ENCODE measurements at regions not wholly inside any gene's neighbourhood (a gene's known extent, or its start where the extent isn't known, plus 50 kb on each side); places are given as distances from the start of the nearest gene placed in this dataset.

DNA sequence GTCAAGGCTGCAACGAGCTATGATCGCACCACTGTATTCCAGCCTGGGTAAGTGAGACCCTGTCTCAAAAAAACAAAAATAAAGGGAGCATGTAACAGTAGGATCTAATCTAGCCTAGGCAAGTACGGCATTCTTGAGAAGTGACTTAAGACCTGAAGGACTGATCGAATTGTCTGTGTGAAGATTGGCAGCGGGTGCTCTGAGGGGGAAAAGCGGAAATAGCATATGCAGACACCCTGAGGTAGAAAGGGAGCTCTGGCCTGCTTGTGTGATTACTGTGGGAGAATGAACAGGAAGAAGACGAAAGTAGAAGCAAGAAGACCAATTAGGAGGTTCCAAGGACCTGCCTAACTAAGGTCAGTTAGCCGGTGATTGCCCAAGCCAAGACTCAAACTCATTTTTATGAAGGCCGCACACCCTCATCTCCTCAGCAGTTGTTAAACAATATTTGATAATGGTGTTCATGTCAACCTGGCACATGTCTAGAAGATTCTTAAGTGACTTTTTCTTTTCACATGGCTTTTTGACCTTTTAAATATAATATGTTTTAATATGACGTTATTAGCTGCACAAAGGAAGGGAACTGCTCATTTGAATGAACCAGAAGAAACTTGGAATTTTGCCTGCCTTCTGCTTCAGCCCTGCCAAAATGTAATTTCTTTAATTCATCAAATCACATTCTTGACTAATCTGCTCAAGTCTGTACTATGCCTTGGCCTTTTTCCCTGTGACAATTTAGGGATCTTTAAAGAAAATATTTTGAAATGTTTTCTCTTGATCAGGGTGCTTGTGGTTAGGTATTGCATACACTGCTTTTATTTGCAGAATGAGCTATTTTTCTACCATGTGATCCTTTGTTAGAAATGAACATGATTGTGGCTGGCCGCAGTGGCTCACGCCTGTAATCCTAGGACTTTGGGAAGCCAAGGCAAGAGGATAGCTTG is 289.2 kb upstream of the DMRT1 start:
- no peak for DNase-seq

DNA sequence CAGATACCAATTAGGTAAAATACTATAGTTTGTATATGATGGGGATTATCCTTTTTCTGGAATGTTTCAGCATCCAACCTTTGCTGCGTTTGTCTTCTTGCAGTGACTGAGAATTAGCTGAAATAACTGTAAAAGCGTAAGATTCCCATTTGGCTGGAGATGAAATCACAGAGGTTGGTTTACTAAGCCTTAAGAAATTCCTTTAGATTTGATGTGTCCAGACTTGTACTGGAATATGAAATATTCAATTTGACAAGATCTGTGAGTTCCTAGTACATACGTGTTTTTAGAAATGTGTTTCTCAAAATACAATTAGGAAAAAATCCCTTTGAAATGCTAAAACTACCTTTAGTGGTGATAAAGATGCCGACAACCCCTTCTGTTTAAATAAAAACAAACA is 286.0 kb upstream of the DMRT1 start:
- DNase-seq = no peak

DNA sequence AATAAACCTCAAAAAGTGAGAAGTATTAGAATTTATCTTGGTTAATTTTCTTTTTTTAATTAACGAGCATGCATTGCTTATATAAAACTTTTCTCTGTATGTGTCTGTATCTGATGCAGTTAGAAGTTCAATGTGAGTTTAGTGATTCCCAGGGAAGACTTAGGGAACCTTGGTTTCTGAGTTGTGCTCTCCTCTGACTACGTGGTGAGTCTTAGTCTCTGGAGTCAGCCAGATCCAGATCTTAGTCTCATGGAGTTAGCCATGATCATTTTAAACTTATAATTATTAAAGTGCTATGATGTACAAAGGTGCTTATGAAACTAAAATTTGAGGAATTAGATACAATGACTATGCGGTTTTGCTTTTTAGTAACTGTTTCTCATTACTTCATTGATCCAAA is 285.3 kb upstream of the DMRT1 start:
- DNase-seq = no peak

DNA sequence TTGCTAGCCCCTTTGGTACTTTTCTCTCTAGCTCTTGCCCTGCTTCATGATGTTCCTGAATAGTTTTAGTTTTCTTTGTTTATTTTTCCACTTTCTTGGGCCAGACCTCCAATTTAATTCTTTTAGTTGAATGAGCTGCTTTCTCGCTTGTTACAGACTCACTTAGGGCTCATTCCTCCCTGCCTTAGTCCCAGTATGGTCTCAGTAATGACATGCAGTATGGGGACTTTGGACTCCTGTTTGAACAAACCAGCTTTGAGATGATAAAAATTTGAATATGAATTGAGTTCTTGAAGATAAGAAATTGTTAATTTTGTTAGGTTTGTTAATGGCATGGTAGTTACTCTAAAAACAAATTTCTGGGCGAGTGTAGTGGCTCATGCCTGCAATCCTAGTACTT is 284.8 kb upstream of the DMRT1 start:
- DNase-seq = no peak

DNA sequence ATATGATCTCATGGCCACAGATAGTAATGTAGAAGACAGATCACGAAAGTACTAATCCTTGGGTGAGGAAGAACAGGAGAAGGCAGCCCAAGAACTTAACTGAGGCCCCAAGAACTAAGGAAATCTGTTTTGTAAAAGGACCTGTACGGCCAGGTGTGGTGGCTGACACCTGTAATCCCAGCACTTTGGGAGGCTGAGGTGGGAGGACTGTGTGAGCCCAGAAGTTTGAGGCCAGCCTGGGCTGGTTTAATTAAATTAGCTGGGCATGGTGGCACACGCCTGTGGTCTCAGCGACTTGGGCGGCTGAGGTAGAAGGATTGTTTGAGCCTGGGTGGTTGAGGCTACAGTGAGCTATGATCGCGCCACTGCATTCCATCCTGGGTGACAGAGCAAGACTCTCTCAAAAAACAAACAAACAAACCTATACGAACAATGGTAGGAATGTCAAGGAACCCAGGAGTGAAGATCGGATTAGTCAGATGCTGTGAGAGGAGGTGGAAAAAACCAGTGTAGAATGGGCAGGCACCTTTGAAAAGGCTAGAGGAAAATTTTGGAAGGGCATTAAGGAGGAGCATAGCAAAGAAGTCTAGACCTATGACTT is 283.8 kb upstream of the DMRT1 start:
- DNase-seq = no peak

DNA sequence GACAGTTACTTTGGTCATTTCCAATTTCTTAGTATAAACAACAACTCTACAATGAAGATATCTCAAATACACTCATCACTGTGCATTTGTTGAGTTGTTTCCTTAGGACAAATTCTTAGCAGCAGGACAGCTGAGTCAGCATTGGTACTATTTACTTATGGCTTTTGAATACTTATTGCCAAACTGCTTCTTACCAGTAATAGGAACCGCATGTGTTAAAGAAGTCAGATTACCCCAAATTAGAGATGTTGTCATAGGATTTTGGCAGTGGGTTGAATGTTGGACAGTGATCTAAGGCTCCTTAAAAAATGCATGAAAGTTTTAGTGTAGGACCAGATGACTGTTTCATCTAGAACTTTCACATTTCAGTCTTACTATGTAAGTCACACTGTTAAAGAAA is 280.1 kb upstream of the DMRT1 start:
- no peak for DNase-seq

DNA sequence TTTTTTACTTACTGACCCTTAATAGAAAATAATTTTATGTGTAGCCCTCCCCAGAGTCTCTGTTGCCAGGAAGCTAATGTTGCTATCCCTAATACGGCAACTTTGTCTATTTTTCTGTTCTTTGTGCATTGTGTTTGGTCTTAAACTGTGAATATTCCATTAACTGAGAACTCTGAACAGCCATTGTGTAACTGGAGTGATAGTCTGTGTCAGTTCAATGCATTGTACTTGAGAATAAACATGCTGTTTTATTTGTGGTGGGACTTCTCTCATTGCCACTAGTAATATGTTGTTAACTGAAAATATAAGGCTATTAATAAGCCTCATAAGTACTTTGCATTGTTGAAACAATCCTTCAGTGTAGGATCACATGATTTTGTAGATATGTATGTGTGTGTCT is 278.3 kb upstream of the DMRT1 start:
- no peak for DNase-seq

DNA sequence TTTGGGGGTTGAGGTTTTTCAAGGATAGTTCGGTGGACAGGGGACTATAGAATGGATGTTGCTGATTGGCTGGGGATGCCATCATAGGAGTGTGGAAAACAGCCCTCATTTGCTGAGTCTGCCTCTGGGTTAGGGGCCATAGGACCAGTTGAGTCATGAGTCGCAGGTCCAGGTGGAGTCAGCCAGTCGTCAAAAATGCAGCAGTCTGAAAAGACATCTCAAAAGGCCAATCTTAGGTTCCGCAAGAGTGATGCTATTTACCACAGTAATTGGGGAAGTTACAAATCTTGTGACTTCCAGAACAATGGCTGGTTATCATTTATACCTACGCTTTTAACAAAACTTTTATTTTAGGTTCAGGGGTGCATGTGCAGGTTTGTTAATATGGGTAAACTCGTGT is 276.0 kb upstream of the DMRT1 start:
- DNase-seq = no peak

DNA sequence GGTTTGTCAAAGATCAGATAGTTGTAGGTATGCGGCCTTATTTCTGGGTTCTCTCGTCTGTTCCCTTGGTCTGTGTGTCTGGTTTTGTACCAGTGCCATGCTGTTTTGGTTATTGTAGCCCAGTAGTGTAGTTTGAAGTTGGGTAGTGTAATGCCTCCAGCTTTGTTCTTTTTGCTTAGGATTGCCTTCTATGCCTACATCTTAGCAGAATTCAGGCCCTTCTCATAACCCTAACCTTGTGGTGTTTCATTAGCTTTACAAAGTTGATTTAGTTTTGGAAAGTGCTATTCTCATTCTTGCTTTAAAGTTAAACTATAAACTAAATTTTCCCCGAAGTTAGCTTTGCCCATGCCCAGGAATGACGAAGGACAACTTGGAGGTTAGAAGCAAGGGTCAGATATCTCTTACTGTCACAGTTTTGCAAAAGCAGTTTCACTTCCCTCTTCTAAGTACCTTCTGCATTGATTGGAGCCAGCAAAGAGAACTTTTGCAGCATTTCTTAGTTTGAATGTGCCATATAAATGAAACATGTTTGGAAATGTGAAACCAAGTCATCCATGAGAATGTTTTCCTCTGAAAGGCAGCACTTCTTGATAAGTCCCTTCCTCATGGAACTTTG is 274.3 kb upstream of the DMRT1 start:
- DNase-seq = no peak

DNA sequence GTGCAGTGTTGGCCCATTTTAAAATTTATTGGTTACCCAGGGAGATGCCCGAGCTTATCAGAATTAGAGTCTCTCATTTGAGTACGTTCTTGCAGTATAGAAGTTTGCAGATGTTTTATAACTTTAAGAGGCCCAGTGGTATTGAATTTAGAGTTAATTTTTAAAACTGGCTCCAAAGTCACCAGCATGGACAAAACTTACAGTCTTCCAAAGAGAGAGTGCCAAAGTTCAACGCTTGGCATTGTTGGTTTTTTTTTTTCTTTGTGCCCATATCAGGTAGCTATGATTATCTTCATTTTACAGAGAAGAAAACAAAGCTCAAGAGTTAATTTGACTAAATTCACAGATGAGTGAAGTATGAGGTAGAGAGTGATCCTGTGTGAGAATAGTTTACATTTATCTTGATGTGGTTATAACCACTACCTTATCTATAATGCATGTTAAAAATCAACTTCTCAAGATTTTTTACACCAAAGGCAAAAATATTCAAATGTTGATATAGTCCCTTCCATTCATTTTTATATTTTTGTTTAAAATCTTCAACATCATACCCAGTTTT is 273.7 kb upstream of the DMRT1 start:
- DNase-seq = no peak

DNA sequence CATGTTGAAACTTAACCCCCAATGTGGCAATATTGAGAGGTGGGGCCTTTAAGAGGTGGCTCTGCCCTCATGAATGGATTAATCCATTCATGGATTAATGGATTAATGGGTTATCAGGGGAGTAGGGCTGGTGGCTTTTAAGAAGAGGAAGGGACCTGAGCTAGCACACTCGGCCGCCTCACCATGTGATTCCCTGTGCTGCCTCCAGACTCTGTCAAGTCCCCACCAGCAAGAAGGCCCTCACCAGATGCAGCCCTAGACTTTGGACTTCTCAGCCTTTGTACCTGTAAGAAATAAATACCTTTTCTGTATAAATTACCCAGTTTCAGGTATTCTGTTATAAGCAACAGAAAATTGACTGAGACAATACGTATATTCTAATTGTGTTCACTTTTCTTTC is 272.2 kb upstream of the DMRT1 start:
- DNase-seq = no peak

DNA sequence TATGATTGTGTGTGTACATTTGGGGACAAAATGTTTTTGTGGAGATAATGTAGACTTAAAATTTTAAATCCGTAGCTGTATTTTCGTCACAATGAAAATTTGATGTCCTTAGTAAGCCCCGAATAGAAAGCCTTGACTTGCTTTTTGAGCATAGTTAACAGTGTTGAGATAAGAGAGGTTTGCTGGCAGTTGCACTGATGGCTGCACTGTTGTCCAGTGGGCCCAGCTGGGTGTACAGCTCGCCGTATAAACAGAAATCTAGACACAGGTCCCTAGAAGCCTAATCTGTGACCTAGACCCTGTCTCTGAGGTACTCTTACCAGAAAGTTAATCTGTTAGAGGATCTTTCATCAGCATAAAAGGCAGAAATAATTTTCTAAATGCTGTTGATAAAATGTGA is 271.3 kb upstream of the DMRT1 start:
- DNase-seq = no peak

DNA sequence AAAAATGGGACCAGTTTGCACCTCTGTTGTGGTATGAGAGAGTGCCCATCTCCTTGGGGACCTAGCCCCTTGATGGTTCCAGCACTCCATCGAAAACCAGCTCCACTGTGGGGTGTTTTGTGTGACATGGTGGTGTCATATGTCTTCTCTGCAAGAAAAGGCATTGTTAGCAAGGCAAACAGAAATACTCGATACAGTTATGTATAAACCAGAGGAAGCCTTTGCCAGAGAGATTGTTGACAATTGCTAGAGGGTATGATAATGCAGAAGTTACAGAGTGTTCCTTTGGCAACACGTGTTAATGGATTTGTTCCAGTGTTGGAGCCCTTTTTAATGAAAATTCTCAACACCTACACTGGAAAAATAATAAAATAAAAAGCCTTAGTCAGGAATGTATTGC is 270.4 kb upstream of the DMRT1 start:
- no peak for DNase-seq

DNA sequence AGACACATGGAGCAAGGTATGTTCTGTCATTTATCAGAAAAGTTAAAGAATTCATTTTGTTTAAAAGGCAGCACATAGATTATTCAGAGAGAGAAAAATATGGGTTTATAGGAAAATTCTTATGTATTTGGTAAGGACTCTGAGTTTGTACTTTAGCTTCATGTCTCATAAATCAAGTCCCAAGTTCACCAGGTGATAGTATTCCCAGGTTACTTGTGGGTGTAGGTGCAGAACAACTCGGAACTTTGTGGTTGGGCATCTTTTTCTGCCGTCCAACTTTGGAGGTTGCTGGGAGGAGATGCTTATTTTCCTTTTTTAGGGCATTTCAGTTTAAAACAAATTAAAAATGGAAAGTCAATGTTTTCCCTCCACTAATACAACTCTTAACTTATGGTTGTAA is 269.8 kb upstream of the DMRT1 start:
- no peak for DNase-seq

DNA sequence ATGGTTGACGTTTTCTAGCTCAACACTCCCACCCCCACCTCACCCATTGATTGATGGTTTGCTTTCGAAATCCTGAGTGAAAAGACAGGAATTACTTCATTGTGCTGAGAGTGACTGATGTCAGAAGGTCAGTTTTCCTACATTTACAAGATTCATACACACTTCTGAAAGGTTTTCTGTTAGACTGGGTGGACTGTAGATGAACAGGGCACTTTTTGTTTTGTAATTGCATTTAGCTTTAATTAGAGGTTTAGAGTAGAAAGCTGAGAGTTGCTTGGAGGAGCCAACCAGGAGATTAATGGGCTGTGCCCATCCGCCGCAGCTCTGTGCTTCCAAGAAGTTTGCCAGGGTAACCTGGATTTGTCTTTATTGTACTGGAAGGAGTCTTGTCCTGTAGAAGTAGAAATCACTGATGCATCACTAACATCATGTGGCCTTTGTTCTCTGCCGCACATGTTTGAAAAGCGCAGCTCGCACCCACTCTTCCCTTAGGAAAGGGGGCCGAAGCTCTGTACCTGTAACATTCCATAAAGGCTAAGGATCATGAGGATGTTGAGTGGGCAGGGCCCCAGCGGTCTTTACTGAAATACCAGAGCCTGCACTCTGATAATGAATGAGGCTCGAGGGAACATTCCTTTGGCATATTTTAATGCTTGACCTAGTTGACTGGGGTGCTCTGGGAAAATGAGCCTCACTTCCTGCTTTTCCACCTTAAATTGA is 267.6 kb upstream of the DMRT1 start:
- DNase-seq = no peak

DNA sequence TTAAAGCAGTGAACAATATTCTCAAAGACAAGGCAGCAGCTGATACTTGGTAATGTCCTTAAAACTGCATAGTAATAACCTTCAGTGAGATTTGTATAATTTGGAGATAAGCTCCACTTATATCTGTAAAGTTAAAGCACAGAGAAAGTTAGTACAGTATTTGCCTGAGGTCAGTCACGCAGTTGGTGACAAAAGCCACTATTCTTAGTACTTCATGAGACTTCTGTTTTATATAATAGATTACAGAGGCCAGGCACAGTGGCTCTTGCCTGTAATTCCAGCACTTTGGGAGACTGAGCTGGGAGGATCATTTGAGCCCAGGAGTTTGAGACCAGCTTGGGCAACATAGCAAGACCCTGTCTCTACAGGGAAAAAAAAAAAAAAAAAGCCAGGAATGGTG is 266.4 kb upstream of the DMRT1 start:
- DNase-seq = no peak

DNA sequence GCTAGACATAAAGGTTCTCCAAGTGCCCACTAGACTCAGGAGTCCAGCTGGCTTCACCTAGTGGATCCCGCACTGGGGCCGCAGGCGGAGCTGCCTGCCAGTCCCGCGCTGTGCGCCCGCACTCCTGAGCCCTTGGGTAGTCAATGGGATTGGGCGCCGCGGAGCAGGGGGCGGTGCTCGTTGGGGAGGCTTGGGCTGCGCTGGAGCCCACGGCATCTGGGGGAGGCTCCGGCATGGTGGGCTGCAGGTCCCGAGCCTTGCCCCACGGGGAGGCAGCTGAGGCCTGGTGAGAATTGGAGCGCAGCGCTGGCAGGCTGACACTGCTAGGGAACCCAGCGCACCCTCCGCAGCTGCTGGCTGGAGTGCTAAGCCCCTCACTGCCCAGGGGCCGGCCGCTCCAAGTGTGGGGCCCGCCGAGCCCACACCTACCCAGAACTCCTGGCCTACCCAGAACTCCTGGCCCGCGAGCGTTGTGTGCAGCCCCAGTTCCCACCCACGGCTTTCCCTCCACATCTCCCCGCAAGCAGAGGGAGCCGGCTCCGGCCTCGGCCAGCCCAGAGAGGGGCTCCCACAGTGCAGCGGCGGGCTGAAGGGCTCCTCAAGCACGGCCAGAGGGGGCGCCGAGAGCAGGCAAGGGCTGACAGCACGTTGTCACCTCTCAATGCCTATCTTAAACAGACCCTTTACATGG is 260.7 kb upstream of the DMRT1 start:
- no peak for DNase-seq

DNA sequence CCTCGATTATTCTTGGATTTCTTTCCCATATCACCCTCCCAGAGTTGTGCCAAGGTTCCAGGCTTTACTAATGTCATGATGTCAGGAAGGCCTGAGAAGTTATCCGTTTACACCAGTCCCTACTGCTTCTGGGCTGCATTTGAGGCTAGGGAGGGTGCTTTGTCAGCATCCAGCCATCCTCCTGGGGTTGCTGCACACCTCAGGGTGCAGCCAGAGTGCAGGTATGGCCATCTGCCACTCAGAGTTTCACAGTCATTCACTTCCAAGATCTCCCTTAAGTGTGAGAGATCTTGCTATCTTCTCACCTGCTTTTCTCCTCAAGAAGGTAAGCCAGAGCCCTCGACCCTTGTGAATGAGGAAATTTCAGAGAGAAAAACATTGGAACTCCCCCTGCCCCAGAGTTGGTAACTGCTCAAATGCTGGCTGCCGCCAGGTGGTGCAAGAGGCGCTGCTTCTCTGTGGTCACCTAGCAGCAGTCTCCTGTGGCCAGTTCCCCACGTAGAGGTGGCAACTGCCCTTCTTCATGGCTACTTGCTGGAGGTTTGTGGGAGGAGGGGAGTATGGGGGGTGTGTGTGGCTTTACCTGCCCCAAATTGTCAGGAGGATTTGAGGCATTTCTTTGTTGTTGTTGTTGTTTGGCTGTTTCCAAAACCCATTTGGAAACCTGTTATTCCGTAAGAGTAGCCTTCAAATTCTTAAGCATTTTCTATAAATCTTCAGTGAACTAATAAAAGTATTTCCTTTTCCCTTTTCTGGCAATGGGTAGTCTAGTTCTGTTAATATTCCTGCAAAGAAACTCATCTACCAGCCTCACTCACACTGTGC is 259.6 kb upstream of the DMRT1 start:
- no peak for DNase-seq

DNA sequence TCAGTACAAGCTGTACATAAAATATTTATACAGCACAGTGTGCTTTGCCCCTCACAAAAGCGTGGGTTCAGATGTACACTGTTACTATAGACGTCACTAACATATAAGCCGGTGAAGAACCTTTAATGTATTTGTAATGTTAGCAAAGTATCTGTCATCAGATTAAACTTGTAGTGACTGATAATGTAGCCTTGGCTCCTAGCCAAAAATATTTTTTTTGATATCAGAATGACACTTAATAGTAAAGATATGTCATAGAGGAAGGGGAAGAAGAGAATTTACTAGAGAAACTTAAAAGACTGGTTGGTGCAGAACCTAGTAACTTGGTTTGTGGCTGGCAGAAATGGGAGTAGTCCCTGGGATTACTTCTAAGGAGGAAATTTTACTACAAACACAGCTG is 258.7 kb upstream of the DMRT1 start:
- DNase-seq = no peak

DNA sequence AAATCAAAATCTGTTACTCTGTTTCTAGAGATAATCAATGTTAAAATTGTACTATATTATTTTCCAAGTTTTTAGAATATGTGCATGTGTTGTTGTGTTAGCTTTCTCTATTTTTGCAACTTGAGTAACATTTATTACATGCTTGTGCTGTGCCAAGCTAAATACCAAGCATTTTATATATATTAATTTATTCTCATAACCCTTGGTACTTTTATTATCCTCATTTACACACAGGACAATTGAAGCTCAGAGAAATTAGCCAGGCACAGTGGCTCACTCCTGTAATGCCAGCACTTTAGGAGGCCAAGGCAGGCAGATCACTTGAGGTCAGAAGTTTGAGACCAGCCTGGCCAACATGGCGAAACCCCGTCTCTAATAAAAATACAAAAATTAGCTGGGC is 254.0 kb upstream of the DMRT1 start:
- no peak for DNase-seq

DNA sequence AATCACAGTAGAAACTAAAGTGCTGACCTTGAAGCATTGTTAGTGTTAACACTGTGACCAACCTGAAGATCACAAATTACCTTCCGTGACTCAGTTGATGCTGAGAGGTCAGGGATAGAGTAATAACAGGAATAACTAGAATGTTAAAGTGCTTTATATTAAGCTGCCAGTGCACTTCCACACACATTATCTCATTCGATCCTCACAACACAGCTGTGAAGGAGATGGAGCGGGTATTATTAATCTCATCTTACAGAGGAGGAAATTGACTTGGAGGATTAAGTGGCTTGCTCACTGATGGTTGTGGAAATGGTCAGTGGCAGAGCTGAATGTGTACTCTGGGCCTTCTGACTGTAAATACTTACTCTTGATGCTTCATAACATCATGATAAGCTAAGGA is 252.5 kb upstream of the DMRT1 start:
- no peak for DNase-seq

DNA sequence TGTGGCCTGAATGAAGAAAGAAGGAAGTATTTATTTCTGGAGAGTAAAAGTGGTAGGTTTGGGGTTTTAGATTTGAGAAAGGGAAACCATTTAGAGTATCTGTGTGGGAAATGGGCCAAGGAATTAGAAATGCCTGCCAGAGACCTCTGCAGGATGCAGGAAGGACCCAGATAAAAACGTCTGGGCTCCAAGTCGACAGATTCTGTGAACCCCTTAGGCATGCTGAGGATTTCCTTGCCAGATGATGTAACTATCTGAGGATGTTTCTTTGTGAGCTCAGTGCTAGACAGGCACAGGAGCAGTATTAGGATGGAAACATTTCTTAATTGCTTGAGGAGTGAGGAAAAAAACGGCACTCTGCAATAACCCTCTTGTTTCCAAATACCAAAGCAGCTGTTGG is 251.8 kb upstream of the DMRT1 start:
- no peak for DNase-seq

All from NCI-H1048 (cell line).